GM19463 (cell line): ENCODE measurements at regions not wholly inside any gene's neighbourhood (a gene's known extent, or its start where the extent isn't known, plus 50 kb on each side); places are given as distances from the start of the nearest gene placed in this dataset.

Experiments
- ATAC-seq: cut with Tn5 transposase; IDR thresholded peaks from one replicate; pipeline ENCODE4 v1.9.1; 2021; ENCODE audit warnings: mild to moderate bottlenecking, moderate library complexity; ENCODE audit not compliant: unreplicated experiment

DNA sequence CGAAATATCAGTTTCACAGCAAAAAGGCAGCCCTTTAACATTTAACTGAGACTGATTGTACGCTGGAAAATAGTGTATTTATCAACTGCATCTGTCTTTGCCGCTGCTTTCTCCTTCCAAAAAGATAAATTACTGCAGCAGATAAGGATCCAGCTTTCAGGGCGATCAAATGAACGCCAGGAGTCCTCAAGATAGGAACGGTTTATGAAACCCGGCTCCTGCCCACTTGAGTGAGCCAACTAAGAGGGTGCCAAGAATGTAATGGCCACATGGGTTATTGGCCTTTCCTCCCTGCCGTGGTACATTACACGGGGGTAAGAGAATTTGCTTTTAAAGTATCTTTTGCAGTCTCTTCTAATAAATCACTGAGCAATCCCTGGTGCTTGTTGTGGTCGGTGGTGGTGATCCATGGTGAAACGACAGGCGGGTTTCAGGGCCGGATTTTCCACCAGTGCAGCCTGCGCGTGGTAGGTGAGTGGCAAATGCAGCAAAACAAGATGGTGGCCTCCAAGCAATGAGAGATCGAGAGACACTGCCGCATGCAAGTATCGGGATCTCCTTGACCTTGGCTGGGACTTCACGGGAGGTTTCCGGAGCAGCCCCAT, 67.5 kb upstream of the IRX6 start:
- ATAC-seq = no peak

DNA sequence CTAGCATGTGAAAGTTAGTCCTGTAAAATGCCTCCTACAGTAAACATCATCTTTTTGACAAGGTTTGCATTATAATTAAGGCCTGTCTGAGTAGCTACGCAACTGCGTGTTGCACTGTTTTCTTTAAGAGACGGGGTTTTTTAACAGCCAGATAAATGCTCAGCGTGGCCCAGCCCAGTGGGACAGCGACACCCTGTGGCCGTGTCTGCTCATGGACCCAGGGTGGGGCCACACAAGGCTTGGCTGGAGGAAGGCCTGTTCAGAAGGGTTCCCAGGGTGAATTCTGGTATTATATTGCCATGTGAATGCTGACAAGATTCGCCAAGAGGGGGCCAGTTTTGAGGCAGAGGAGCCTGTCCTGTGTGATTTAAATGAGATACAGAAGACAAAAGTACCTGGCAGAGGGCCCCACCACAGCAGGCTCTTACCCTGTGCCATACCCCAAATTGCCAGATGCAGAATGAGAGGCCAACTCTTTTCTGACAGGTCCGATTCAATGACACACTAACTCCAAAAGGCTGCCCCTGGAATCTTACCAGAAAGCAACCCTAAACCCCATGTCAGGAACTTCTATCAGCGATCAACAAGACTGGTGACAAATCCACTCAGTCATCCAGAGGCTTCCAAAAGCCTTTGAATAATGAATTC, 65.9 kb upstream of the IRX6 start:
- ATAC-seq = peak; percentile 83

DNA sequence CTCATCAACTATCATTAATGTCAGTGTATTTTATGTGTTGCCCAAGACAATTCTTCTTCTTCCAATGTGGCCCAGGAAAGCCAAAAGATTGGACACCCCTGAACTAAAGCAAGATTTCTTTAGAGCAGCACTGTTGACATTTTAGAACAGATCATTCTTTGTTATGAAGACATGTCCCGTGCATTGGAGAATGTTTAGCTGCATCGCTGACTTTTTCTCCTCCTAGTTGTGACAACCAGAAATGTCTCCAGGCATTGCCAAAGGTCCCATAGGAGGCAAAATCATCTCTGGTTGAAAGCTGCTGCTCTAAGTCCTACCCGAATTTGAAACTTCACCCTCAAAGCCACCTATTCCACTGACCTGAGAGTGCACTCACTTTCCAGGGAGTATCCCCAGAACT, 62.7 kb upstream of the IRX6 start:
- no peak for ATAC-seq

- ATAC-seq = no peak
Observed at GRCh38 chr16:55263271-55264250, 60.4 kb upstream of the IRX6 start.

- ATAC-seq = no peak
Observed at GRCh38 chr16:55264949-55265348, 59.1 kb upstream of the IRX6 start.

DNA sequence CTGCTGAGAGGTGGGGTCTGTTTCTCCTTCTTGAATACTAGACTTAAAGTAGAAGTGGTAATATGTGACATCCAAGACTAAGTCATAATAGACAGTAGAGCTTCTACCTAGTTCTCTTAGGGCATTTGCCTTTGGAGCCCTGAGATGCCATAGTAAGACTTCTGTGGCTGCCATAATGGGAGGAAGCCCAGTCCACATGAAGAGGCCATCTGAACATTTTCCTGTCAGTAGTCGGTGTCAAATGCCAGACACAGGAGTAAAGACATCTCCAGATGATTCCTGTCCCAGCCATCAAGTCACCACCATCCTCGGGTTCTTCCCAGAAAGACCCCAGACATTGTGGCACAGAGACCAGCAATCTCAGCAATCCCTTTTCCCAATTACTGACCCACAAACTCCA, 58.1 kb upstream of the IRX6 start:
- ATAC-seq = no peak

DNA sequence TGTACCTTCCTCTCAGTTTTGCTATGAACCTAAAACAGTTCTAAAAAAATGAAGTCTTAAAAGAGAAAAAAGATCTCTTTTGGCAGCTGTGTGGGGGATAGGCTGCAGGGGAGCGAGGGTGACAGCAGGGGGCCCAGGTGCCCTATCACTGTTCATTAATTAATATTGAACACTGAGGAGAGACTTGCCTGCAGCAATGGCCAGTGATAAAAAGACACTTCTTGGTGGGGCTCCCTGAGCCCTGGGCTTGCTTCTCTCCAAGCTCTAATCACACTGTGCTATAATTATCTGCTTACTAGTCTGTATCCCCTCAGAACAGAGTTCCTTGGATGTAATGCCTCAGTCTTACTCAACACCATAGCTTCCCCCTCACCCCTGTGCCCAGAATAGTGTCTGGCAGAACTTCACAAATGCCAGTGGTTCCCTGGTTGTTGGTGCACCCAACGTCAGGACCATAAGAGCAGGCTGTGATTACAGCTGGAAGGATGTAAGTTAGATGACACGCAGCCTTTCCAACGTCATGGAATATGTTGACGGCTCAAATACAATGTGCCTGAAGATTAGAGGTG, 52.0 kb upstream of the IRX6 start:
- no peak for ATAC-seq

GRCh38 chr16:55272744-55273143, 51.3 kb upstream of the IRX6 start:
- no peak for ATAC-seq

DNA sequence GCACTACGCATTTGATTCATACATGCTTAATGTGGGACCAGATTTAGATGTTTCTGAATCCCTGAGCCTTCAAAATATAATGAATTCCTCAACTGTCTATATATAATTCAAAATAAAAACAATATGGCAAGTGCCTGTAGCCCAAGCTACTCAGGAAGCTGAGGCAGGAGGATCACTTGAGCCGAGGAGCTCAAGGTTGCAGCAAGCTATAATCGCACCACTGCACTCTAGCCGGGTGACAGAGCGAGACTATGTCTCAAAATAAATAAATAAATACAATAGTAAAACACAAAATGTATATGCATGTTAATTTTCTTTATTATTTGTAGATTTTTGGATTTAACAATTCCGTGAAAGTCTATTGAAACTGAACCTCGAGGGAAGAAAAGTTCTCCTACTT, 50.6 kb upstream of the IRX6 start:
- no peak for ATAC-seq

DNA sequence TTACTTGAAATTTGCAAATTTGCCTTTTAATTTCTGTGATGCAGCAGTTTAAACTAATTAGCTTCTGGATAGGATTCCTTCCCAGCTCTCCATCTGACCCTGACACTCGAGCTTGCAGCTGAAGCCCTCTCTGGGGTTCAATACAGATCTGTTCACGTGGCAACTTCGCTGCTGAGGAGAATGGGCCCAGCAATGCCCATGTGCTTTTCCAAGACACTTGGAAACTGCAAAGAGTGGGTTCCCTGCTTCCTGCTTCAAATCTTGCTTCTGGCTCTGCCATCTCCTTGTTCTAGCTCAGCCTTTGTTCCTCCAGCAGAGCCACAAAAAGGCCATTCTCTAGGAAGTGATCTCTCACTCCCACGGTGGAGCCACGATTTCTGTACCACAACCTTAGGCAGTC, 50.0 kb upstream of the IRX6 start:
- ATAC-seq = no peak
